Lower leg skin (tissue), 3 donors: ENCODE measurements at regions not wholly inside any gene's neighbourhood (a gene's known extent, or its start where the extent isn't known, plus 50 kb on each side); places are given as distances from the start of the nearest gene placed in this dataset.

ENCODE experiments used
- CTCF ChIP-seq, 3 donors: fragments of 450-650 bp; IDR thresholded peaks; one replicate each; pipeline ENCODE4 v1.5.1; 2016; ENCODE audit warnings: antibody characterized with exemption in 3 of 3, mild to moderate bottlenecking in 3 of 3, moderate library complexity in 2 of 3
- POLR2A ChIP-seq, 2 donors: fragments of 450-650 bp; IDR thresholded peaks; one replicate each; pipeline ENCODE4 v1.6.1; 2016 to 2017; ENCODE audit warnings: antibody characterized with exemption in 2 of 2, mild to moderate bottlenecking in 1 of 2, moderate library complexity in 1 of 2

- TF ChIP-seq CTCF (IDR thresholded peaks at IDR 0.05) (no peak), POLR2A (IDR thresholded peaks at IDR 0.05) (no peak)
Measured at GRCh38 chr3:18790384-18790783, 357.9 kb upstream of the KCNH8 start.
